Naive thymus-derived CD4-positive, alpha-beta T cell (primary cell): ENCODE measurements at regions not wholly inside any gene's neighbourhood (a gene's known extent, or its start where the extent isn't known, plus 50 kb on each side); places are given as distances from the start of the nearest gene placed in this dataset.

Experiments
- ATAC-seq: fragments of 150-1000 bp; cut with Tn5 transposase; 2 replicates; pipeline ENCODE4 v1.10.0; 2021; ENCODE audit warnings: mild to moderate bottlenecking, moderate library complexity
- CTCF ChIA-PET: fragments of 350-600 bp; sonication (Branson Sonifier 250); formaldehyde crosslinking; loops from one replicate; lab custom pipeline; 2021; ENCODE audit warnings: antibody characterized with exemption; lab: Charles Lee
- POLR2A ChIA-PET: fragments of 350-600 bp; sonication (Branson Sonifier 250); formaldehyde crosslinking; loops from one replicate; lab custom pipeline; 2021; ENCODE audit warnings: antibody characterized with exemption, inconsistent platforms; lab: Charles Lee
- DNase-seq, 9 donors: peaks; one replicate each; pipeline versions ENCODE4 v3.0.0 to v3.0.0-alpha.2; 2020 to 2022; ENCODE audit warnings: mixed read lengths in 1 of 9
- H3K27ac ChIP-seq: one replicate; pipeline ENCODE4 v1.7.0; 2013; ENCODE audit warnings: mild to moderate bottlenecking, low read depth, low read length, moderate library complexity
- H3K27me3 ChIP-seq, 2 donors: one replicate each; pipeline ENCODE4 v1.7.0; 2013; ENCODE audit warnings: low read length in 2 of 2, mild to moderate bottlenecking in 2 of 2, moderate library complexity in 2 of 2; ENCODE audit not compliant: control insufficient read depth in 2 of 2, insufficient read depth in 2 of 2
- H3K36me3 ChIP-seq, 3 experiments: 1 replicate in 2 of 3; 2 replicates in 1 of 3; pipeline ENCODE4 v1.7.0; 2013; ENCODE audit warnings: low read length in 3 of 3, mild to moderate bottlenecking in 3 of 3, moderate library complexity in 1 of 3; ENCODE audit not compliant: insufficient read depth in 3 of 3, control insufficient read depth in 2 of 3
- H3K4me1 ChIP-seq, 2 donors: one replicate each; pipeline ENCODE4 v1.7.0; 2013; ENCODE audit warnings: low read length in 2 of 2, mild to moderate bottlenecking in 2 of 2, moderate library complexity in 1 of 2; ENCODE audit not compliant: control insufficient read depth in 2 of 2, insufficient read depth in 2 of 2
- H3K4me3 ChIP-seq: 2 replicates; pipeline ENCODE4 v1.7.0; 2013; ENCODE audit warnings: mild to moderate bottlenecking, low read length
- H3K9me3 ChIP-seq, 3 experiments: 1 replicate in 2 of 3; 2 replicates in 1 of 3; pipeline ENCODE4 v1.7.0; 2013; ENCODE audit warnings: low read length in 3 of 3; ENCODE audit not compliant: control insufficient read depth in 2 of 3
- H3K27ac Mint-ChIP-seq, 9 donors: one replicate each; pipeline ENCODE4 v1.8.0; 2020 to 2022; ENCODE audit warnings: mixed read lengths in 9 of 9, mild to moderate bottlenecking in 8 of 9, moderate library complexity in 5 of 9, inconsistent platforms in 2 of 9
- H3K27me3 Mint-ChIP-seq, 5 donors: one replicate each; pipeline ENCODE4 v1.8.0; 2021 to 2022; ENCODE audit warnings: mixed read lengths in 5 of 5, mild to moderate bottlenecking in 1 of 5
- H3K36me3 Mint-ChIP-seq, 5 donors: one replicate each; pipeline ENCODE4 v1.8.0; 2020 to 2022; ENCODE audit warnings: mixed read lengths in 5 of 5, mild to moderate bottlenecking in 3 of 5, inconsistent platforms in 1 of 5
- H3K4me1 Mint-ChIP-seq, 7 donors: one replicate each; pipeline ENCODE4 v1.8.0; 2020 to 2022; ENCODE audit warnings: mixed read lengths in 7 of 7, mild to moderate bottlenecking in 3 of 7, inconsistent platforms in 1 of 7
- H3K4me3 Mint-ChIP-seq, 10 donors: one replicate each; pipeline ENCODE4 v1.8.0; 2020 to 2022; ENCODE audit warnings: mild to moderate bottlenecking in 10 of 10, mixed read lengths in 10 of 10, moderate library complexity in 6 of 10, inconsistent platforms in 2 of 10
- H3K9me3 Mint-ChIP-seq, 11 donors: one replicate each; pipeline ENCODE4 v1.8.0; 2020 to 2022; ENCODE audit warnings: mixed read lengths in 11 of 11, mild to moderate bottlenecking in 4 of 11, inconsistent platforms in 1 of 11, moderate library complexity in 1 of 11
- intact Hi-C, 2 donors: fragments of 100-400 bp; cut with micrococcal nuclease; formaldehyde crosslinking; loops; one replicate each; pipeline ENCODE4 v1.15.1; 2023

GRCh38 chr11:104443387-104443786, 279.4 kb upstream of the PDGFD start:
- Mint-ChIP-seq H3K9me3 (peaks cover 0 to 12% (median 0%) of the 10 kb centered on the region in 11 donors), H3K27me3 (peaks cover 0 to 11% (median 0%) of the 10 kb centered on the region in 5 donors), H3K27ac (no peak overlapping the region), H3K4me1 (no peaks in the 10 kb centered on the region), H3K36me3 (no peaks in the 10 kb centered on the region), H3K4me3 (no peak overlapping the region)
- Histone ChIP-seq H3K4me3 (no peak overlapping the region), H3K27me3 (no peaks in the 10 kb centered on the region), H3K36me3 (no peaks in the 10 kb centered on the region), H3K27ac (no peak overlapping the region), H3K9me3 (no peaks in the 10 kb centered on the region), H3K4me1 (no peaks in the 10 kb centered on the region)
- CTCF ChIA-PET = interaction anchor here (0.7 kb wide), 1 partner anchor 9 kb away, joined by 3 read pairs; no protein-coding TSS in a partner anchor
- ATAC-seq (no peak), DNase-seq (no peak)
- POLR2A ChIA-PET = no interaction called here
- intact Hi-C loops = no loop called here

- peaks cover 0 to 14% (median 0%) of the 10 kb centered on the region in 11 donors for H3K9me3 Mint-ChIP-seq
- no peak overlapping the region for H3K4me3 Mint-ChIP-seq
- Histone ChIP-seq H3K9me3 (no peaks in the 10 kb centered on the region), H3K36me3 (no peaks in the 10 kb centered on the region), H3K4me1 (no peaks in the 10 kb centered on the region), H3K27me3 (no peaks in the 10 kb centered on the region), H3K4me3 (no peak overlapping the region), H3K27ac (no peak overlapping the region)
- peaks cover 0 to 11% (median 0%) of the 10 kb centered on the region in 5 donors for H3K27me3 Mint-ChIP-seq
- H3K36me3 Mint-ChIP-seq = no peaks in the 10 kb centered on the region
- intact Hi-C loops = no loop called here
- POLR2A ChIA-PET = no interaction called here
- ATAC-seq (no peak), DNase-seq (no peak)
- no peak overlapping the region for H3K27ac Mint-ChIP-seq
- no peaks in the 10 kb centered on the region for H3K4me1 Mint-ChIP-seq
- CTCF ChIA-PET = interaction anchor here (0.7 kb wide), 1 partner anchor 800 kb away, joined by 3 read pairs; no protein-coding TSS in a partner anchor
Observed at GRCh38 chr11:104442321-104442720, 278.4 kb upstream of the PDGFD start.

- DNase-seq (no peak), ATAC-seq (no peak)
- Mint-ChIP-seq H3K36me3 (no peaks in the 10 kb centered on the region), H3K27me3 (peaks cover 0 to 26% (median 8%) of the 10 kb centered on the region in 5 donors), H3K4me1 (no peaks in the 10 kb centered on the region), H3K27ac (no peak overlapping the region), H3K4me3 (no peak overlapping the region), H3K9me3 (peaks cover 0 to 11% (median 0%) of the 10 kb centered on the region in 11 donors)
- CTCF ChIA-PET = no interaction called here
- intact Hi-C loops = no loop called here
- Histone ChIP-seq H3K4me1 (no peaks in the 10 kb centered on the region), H3K36me3 (no peaks in the 10 kb centered on the region), H3K27me3 (no peaks in the 10 kb centered on the region), H3K9me3 (no peaks in the 10 kb centered on the region), H3K27ac (no peak overlapping the region), H3K4me3 (no peak overlapping the region)
- POLR2A ChIA-PET = no interaction called here
Observed at GRCh38 chr11:104435494-104435893, 271.5 kb upstream of the PDGFD start.

GRCh38 chr11:104433751-104434150, 269.8 kb upstream of the PDGFD start:
- Histone ChIP-seq H3K27me3 (no peaks in the 10 kb centered on the region), H3K4me3 (no peak overlapping the region), H3K36me3 (no peaks in the 10 kb centered on the region), H3K9me3 (no peaks in the 10 kb centered on the region), H3K4me1 (no peaks in the 10 kb centered on the region), H3K27ac (no peak overlapping the region)
- Mint-ChIP-seq H3K9me3 (peaks cover 0 to 8% (median 0%) of the 10 kb centered on the region in 11 donors), H3K4me1 (no peaks in the 10 kb centered on the region), H3K4me3 (no peak overlapping the region), H3K36me3 (no peaks in the 10 kb centered on the region), H3K27ac (no peak overlapping the region), H3K27me3 (peaks cover 0 to 22% (median 8%) of the 10 kb centered on the region in 5 donors)
- no peak for ATAC-seq
- DNase-seq = no peak
- intact Hi-C loops = no loop called here
- ChIA-PET POLR2A (no interaction called here), CTCF (no interaction called here)

GRCh38 chr11:104432981-104433380, 269.0 kb upstream of the PDGFD start:
- Histone ChIP-seq H3K9me3 (no peaks in the 10 kb centered on the region), H3K27ac (no peak overlapping the region), H3K4me3 (no peak overlapping the region), H3K4me1 (no peaks in the 10 kb centered on the region), H3K27me3 (no peaks in the 10 kb centered on the region), H3K36me3 (no peaks in the 10 kb centered on the region)
- ChIA-PET POLR2A (no interaction called here), CTCF (no interaction called here)
- peaks cover 0 to 20% (median 8%) of the 10 kb centered on the region in 5 donors for H3K27me3 Mint-ChIP-seq
- no peak overlapping the region for H3K27ac Mint-ChIP-seq
- H3K36me3 Mint-ChIP-seq = no peaks in the 10 kb centered on the region
- H3K9me3 Mint-ChIP-seq = no peaks in the 10 kb centered on the region
- no peak overlapping the region for H3K4me3 Mint-ChIP-seq
- H3K4me1 Mint-ChIP-seq = no peaks in the 10 kb centered on the region
- intact Hi-C loops = no loop called here
- DNase-seq = no peak
- no peak for ATAC-seq

GRCh38 chr11:104432526-104432925, 268.6 kb upstream of the PDGFD start:
- POLR2A ChIA-PET = no interaction called here
- Histone ChIP-seq H3K27ac (no peak overlapping the region), H3K4me3 (no peak overlapping the region), H3K9me3 (no peaks in the 10 kb centered on the region), H3K36me3 (no peaks in the 10 kb centered on the region), H3K4me1 (no peaks in the 10 kb centered on the region), H3K27me3 (no peaks in the 10 kb centered on the region)
- Mint-ChIP-seq H3K27ac (no peak overlapping the region), H3K27me3 (peaks cover 0 to 20% (median 8%) of the 10 kb centered on the region in 5 donors), H3K36me3 (no peaks in the 10 kb centered on the region), H3K4me3 (no peak overlapping the region), H3K9me3 (no peaks in the 10 kb centered on the region), H3K4me1 (no peaks in the 10 kb centered on the region)
- ATAC-seq = no peak
- intact Hi-C loops = no loop called here
- no peak for DNase-seq
- CTCF ChIA-PET = no interaction called here

GRCh38 chr11:104422324-104422944, 258.5 kb upstream of the PDGFD start:
- no peaks in the 10 kb centered on the region for H3K4me1 ChIP-seq
- H3K27ac ChIP-seq = no peak overlapping the region
- no peaks in the 10 kb centered on the region for H3K36me3 ChIP-seq
- Mint-ChIP-seq H3K4me1 (no peaks in the 10 kb centered on the region), H3K36me3 (no peaks in the 10 kb centered on the region), H3K4me3 (no peak overlapping the region), H3K9me3 (peaks cover 0 to 4% (median 0%) of the 10 kb centered on the region in 11 donors), H3K27me3 (peaks cover 0 to 3% (median 0%) of the 10 kb centered on the region in 5 donors), H3K27ac (no peak overlapping the region)
- H3K4me3 ChIP-seq = no peak overlapping the region
- no peaks in the 10 kb centered on the region for H3K9me3 ChIP-seq
- DNase-seq (no peak), ATAC-seq (no peak)
- intact Hi-C loops = no loop called here
- POLR2A ChIA-PET = no interaction called here
- H3K27me3 ChIP-seq = no peaks in the 10 kb centered on the region
- CTCF ChIA-PET = no interaction called here
